GM21360 (cell line): ENCODE measurements at regions not wholly inside any gene's neighbourhood (a gene's known extent, or its start where the extent isn't known, plus 50 kb on each side); places are given as distances from the start of the nearest gene placed in this dataset.
"Not testable (repeated sequence)": the region's sequence is repeated elsewhere in the genome, so short reads cannot be mapped to it uniquely, and the experiment has no call there.

Experiments
- ATAC-seq: cut with Tn5 transposase; IDR thresholded peaks from one replicate; pipeline ENCODE4 v1.9.1; 2021; ENCODE audit warnings: mild to moderate bottlenecking, moderate library complexity; ENCODE audit not compliant: unreplicated experiment

DNA sequence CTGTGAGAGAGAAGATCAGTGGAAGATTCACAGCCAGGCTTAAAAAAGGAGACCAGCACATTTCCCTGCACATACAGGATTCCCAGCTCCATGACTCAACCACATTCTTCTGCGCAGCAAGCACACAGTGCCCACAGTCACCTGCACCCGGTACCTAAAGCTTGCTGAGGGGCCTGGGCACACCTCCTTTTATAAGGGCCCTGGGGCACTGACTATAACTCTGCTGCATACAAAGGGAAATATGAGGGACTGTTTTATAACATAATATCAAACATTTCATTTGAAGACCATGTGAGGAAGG is 322.9 kb downstream of the DAD1 start:
- no peak for ATAC-seq

DNA sequence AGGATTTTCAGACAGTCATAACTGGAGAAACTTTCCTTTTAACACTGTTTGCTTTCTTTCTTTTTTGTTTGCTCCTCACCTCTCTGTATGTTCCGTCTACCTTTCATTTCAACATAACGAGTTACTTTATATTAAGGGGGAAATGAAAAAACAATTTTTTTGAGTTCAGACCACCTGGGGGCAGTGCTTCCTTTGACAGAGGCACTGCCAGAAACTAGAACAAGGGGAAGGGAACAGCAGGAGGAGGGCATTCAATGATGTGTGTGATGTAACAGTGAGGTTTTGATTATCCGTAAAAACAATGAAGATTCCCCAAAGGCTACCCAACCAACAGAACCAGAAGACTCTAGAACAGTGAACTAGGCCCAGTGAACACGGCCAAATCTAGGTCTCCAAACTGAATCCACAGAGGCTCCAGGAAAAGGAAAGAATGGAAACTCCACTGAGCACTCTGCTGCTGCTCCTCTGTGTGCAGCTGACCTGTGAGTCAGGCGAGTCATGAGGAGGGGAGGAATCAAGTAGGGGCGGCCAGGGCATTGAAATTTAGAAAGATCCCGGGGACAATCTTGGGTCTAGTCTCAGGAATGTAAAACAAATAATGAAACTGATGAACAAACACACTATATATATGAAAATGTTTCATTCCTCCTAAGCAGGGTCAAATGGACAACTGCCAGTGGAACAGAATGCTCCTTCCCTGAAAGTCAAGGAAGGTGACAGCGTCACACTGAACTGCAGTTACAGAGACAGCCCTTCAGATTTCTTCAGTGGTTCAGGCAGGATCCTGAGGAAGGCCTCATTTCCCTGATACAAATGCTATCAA is 323.5 kb downstream of the DAD1 start:
- no peak for ATAC-seq

DNA sequence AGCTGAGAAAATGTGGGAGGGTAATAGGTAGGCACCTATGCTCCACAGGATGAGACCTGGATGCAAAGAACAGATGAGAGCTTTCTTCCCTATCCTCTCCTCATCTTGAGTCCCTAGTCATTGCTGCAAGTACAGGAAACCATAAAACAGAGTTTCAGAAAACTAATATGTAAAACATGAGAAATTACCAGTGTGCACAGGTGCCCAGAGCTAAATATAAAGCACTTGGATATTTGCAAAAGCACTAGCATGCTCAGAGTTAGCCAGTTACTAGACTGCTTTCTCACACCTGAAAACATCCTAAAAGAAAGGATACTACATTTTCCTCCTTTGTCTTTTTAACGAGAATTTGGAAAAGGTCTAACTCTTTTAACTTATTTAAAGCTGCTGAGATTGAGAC is 324.3 kb downstream of the DAD1 start:
- no peak for ATAC-seq

DNA sequence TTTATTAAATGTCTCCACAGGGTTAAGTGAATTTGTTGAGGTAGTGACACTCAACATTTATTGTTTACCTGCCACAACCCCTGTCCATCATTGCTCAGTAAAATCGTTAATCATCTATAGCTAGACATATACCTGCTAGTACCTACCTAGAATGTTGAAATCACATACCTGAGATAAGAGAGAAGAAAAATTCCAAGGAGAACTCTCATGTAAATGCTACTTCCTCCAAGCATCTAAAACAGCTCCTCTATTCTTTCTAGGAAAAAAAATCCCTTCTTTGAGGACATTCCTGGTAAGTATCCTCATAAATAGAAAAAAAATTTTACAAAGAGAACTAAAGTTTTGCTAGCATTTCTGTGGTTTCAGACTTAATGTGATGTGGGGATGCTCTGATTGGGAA is 325.1 kb downstream of the DAD1 start:
- no peak for ATAC-seq

DNA sequence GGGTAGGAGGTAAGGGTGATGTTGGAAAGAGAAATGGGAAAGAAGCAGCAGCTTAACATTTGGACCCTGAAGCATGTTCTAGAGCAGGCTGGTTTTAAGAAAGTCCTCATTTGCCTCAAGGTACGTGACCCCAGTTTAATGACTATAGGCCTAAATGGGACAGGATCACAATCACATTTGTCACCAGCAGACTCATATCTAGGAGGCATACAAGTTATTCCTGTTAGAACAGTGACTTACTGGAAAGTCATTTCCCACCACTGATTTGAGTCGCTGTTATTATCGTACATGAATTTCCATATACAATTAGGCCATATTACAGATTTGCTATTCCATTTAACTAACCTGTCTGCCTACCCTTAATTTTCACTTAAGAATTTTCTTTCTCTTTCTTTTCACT is 326.1 kb downstream of the DAD1 start:
- no peak for ATAC-seq

DNA sequence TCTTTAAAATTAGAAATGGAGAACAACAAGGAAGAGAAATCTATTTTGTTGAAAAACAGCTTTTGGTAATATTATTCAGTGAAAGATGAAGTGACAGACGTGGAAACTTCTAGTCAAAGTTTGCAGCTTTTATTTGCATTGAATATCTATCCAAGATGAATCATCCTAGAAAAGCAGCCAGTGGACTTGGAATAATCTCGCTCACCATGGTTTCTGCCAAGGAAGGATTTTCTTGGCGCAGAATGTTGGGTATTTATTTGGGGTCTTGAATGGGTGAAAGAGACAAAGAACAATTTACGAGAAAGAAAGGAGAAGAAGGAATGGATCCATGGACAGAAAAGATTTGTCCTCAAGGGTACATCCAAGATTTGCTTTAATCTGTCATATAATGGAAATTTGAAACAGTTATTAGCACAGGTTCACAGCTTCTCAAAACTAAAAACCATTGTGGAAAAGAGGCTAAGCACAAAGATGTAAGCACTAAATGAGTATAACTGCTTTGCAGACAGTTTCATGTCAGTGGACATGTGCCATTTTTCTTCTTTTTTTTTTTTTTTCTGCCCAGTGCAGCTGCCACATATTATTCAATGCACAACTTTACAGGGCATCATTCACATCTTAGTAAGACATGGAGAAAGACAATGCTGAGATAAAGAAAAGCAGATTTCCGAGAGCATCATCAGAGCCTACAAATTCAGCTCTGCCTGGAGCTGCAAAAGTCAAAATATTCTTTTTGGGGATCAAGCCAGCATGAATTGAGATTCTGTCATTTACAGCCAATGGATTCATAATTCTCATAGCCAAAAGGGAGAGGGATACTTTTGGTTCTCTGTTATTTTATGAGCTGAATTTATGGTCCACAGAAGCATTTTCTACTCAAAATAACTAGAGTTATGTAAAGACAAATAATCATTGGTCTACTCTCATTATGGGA is 333.7 kb downstream of the DAD1 start:
- ATAC-seq = no peak

DNA sequence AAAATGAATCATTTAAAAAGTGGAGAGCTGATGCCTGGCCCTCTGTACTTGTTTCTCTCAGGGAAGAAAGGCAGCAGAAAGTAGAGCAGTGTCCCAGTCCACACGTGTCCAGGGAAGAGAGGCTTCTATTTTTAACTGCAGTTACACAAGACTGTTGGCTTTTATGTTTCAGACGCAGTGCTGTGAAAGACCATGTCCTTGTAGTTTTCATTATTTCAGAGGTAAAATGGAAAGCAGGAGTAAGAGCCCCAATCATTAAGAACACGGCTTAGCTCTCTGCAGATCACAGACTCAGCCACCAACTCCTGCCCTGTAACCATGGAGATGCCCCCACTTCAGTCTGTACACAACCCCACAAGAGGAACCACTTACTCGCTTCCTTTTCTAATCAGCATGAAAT is 336.3 kb downstream of the DAD1 start:
- ATAC-seq = no peak

DNA sequence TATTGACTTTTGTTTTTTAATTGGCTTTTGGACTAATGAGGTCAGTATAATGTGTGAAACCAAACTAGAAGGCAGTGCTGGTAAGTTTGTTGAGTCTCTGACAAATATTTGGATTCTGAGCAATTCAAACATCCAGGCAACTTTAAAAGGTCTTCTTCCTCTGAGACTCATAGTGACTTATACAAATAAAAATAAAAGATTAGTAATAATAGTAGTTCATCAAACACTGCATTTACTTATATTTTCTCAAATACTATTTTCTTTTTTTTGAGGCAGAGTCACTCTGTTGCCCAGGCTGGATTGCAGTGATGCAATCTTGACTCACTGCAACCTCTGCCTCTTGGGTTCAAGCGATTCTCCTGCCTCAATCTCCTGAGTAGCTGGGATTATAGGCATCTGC is 337.9 kb downstream of the DAD1 start:
- no peak for ATAC-seq

DNA sequence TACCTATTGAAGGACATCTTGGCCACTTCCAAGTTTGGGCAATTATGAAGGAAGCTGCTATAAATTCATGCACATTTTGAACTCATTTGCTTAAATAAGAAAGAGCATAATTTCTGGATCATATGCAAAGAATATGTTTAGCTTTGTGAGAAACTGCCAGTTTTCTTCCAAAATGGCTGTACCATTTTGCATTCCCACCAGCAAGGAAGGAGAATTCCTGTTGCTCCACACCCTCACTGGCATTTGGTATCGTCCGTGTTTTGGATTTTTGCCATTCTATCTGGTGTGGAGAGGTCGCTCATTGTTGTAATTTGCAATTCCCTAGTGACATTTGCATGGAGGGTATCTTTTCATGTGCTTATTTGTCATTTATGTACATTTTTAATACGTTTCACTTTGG is 339.3 kb downstream of the DAD1 start:
- no peak for ATAC-seq

DNA sequence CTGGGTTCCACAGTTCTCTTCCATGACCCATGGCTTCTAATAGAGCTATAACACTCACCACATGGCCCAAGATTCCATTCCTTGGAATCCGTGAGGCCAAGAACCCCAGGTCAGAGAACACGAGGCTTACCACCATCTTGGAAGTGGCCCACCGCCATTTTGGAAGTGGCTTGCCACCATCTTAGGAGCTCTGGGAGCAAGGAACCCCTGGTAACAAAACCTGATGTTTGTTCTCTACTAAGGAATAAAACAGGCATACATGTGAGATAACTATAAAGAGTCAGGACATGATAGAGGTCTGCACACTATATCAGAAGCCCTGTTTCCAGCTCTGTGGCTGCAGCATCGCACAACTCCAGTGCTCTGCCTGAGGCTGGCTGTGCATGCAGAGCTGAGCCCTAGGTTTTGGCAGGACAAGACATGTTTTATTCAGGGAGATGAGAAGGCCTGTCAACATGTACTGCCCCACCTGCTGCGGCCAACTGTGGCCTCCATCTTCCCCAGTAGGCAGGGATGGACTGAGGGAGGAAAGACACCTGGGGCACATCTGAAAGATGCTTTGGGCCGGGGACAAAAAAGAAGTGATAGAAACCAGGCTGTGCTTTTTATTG is 344.9 kb downstream of the DAD1 start:
- no peak for ATAC-seq

DNA sequence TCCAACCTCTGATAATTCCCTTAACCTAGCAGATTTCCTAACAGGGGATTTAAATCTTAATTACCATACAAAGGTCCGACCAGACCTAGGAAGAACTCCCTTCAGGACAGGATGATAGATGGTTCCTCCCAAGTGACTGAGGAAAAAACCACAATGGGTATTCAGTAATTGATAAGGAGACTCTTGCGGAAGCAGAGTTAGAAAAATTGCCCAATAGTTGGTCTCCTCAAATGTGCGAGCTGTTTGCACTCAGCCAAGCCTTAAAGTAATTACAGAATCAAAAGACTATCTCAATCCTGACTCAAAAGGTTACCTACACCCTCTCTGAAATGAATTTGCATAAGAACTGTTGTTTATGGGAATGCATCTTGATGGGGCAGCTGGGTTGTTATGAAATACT is 350.7 kb downstream of the DAD1 start:
- not testable (repeated sequence) for ATAC-seq

DNA sequence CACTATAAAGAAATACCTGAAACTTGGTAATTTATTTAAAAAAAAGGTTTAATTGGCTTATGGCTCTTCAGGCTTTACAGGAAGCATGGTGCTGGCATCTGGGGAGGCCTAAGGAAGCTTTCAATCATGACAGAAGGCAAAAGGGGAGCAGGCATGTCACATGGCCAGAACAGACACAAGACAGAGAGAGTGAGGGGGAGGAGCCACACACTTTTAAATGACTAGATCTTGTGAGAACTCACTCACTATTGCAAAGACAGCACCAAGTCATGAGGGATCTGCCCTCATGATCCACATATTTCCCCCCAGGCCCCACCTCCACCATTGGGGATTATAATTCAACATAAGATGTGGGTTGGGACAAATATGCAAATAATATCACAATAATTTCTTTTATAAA is 355.6 kb downstream of the DAD1 start:
- ATAC-seq = no peak

DNA sequence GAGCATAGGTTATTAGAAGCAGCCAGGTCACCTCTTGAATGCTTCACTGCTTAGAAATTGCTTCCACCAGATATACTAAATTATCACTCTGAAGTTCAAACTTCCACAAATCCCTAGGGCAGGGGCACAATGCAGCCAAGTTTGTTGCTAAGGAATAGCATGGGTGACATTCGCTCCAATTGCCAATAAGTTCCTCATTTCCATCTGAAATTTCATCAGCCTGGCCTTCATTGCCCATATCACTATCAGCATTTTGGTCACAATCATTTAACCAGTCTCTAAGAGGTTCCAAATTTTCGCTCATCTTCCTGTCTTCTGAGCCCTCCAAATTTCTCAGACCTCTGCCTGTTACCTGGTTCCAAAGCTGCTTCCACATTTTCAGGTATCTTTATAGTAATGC is 356.1 kb downstream of the DAD1 start:
- ATAC-seq = no peak

DNA sequence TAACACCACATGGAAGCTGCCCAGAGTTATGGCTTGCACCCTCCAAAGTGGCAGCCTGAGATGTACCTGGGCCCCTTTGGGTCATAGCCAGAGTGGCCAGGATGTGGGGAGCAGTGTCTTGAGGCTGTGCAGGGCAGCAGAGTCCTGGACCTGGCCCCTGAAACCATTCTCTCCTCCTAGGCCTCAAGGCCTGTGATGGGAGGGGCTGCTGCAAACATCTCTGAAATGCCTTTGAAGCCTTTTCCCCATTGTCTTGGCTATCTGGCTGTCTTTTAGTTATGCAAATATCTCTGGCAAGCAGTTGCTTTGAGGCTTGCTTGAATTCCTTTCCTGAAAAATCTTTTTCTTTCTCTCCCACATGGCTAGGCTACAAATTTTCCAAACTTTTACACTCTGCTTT is 356.5 kb downstream of the DAD1 start:
- ATAC-seq = no peak

DNA sequence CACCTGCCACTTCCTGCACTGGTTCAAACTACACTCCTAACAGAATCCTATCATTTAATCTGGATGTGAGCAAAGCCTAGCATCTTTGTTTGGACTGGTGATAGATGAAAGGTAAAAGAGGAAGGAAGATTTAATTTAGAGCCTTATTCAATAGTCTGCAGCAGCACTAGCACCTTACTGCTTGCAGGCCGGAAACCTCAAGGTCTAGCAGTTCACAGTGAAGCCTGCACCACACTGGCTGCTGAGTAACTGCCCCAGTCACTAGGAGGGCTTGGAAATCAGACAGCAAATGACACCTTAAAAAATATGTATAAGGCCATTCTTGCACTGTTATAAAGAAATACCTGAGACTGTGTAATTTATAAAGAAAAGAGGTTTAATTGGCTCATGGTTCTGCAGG is 358.0 kb downstream of the DAD1 start:
- ATAC-seq = no peak

DNA sequence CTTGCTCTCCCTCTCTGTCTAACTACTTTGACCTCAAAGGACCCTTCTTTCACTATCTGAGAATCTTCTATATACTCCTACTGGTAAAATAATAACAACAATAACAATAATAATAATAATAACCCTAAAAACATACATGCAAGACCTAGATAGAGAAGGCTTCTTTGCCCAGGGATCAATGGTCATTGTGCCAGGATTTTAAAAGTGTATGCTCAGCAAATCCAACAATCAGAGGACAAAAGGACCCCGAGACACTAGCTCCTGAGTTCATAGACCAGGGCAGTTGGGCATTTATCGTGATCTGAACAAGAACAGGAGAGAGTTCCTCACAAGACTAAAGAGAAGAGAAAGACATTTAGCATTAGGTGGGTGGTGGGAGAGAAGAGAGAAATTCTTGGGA is 358.5 kb downstream of the DAD1 start:
- no peak for ATAC-seq

DNA sequence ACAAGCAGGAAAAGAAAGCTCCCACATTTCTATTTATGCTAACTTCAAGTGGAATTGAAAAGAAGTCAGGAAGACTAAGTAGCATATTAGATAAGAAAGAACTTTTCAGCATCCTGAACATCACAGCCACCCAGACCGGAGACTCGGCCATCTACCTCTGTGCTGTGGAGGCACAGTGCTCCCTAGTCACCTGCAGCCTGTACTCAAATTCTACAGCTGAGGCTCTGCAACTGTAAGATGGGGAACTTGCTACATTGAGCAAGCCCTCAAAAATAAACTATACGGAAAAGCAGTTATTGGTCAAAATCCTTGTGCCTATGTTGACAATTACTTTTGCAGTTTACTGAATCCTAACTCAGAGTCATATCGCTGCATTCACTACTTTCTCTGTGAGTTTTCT is 361.9 kb downstream of the DAD1 start:
- no peak for ATAC-seq

DNA sequence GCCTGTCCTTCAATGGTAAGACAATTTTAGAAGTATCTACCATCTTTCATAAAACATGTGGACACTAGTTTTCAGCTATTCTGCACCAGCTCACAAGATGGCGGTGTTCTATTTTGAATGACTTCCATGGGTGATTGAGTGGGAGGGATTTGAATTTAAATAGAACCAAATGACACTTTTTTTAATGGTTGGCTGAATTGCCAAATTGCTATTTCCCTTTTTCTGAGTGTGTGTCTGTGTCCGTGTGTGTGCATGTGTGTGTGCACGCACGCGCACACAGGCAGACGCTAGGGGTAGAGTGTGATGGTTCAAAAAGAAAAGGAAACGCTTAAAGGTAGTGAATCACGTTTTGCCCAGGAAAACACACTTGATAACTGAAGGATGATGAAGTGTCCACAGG is 362.6 kb downstream of the DAD1 start:
- ATAC-seq = no peak

DNA sequence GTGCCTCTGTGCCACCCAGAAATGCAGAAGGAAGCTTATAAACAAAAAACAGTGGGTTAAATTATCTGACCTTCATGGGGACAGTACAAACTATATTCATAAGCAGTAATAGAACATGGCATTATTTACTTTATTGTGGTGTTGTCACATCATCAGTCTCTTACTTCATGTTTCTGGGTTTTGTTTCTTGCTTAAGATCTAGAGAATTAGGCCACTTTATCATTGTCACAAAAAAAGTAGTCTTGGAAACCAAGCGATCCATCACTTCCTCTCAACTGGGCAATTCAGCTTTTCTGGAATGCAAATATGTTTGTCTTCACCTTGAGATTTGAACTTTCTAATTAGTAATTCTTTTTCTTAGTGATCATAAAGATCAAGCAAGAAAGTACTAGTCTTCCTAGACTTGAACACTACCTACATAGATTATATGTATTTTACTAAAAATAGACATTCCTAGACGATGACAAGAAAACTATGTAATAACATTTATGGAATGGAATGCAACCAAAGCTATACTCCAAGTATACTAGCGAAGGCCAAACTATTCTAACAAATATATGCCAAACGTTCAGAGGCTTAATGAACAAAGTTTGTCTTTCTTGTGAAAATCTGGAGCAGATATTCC is 363.4 kb downstream of the DAD1 start:
- no peak for ATAC-seq

DNA sequence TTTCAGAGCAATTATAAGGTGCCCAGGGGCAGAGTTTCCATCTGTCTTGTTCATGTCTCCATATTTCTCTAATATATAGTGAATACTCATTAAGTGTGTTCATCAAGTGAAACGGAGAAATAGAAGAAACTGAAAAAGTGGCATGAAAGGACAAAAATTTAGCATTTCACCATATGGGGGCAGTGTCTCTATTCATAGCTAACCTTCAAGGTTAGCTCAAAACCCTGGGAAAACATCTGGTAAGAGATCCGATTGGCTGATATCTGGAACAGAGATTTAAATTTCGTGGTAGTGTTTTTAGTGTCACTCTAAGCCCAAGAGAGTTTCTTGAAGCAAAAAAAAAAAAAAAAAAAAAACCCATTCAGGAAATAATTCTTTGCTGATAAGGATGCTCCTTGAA is 367.5 kb downstream of the DAD1 start:
- ATAC-seq = no peak

DNA sequence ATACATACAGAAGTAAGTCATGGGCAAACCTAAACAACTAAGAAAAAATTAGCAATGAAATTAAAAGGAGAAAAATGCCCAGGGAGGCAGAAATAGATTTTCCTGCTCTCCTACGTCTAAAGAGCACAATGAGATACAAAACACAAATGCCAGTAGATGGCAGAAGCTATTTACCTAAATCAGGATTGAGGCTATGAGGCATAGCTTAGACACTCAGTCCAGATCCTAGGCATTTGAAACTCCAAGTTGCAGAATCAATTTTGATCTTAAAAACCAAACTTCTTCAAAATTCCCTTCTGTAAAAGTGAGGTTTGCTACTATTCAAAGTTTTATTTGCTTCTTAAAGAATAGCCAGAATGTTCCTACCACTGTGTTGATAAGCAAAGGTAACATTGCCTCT is 368.6 kb downstream of the DAD1 start:
- ATAC-seq = no peak

DNA sequence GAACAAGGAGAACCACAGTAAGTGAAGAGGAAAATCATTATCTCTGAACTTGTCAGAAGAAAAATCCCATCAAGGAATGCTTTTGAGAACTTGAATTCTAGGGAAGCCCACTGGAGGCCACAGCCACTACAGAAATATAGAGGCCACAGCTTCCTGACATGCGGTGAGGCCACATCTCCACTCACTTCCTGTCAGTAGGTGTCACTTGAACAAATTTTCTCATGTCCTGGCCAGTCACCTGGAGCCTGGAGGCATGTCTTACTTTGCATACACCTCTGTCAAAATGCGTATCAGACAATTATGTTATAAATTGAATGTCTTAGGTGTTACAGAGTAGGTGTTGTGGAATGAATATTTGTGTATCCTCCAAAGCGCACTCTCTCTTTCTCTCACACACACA is 370.3 kb downstream of the DAD1 start:
- no peak for ATAC-seq
